HepG2 (cell line): ENCODE measurements at regions not wholly inside any gene's neighbourhood (a gene's known extent, or its start where the extent isn't known, plus 50 kb on each side); places are given as distances from the start of the nearest gene placed in this dataset.

Experiments
- FOXK2 ChIP-seq: fragments of 450-650 bp; IDR thresholded peaks from 2 replicates; pipeline ENCODE4 v1.6.1; 2016
- HNRNPH1 ChIP-seq: fragments of 200-400 bp; formaldehyde crosslinking; optimal IDR thresholded peaks from 2 replicates; pipeline ENCODE3; 2017; ENCODE audit warnings: mild to moderate bottlenecking, low read depth, low read length
- HOXA9 ChIP-seq: sonication (generic); formaldehyde crosslinking; IDR thresholded peaks from 2 replicates; pipeline ENCODE4 v1.8.1; 2022; ENCODE audit warnings: missing genetic modification reagents, mild to moderate bottlenecking, moderate library complexity, borderline replicate concordance
- MAX ChIP-seq: IDR thresholded peaks from 2 replicates; pipeline ENCODE4 v1.6.1; 2012; ENCODE audit warnings: inconsistent platforms
- YY1 ChIP-seq: IDR thresholded peaks from 2 replicates; pipeline ENCODE4 v1.6.1; 2011; ENCODE audit warnings: low read length, low read depth, moderate library complexity, mild to moderate bottlenecking; ENCODE audit not compliant: insufficient read depth, insufficient replicate concordance
- ZNF776 ChIP-seq: sonication (generic); formaldehyde crosslinking; IDR thresholded peaks from 2 replicates; pipeline ENCODE4 v1.4.0; 2020; ENCODE audit warnings: mild to moderate bottlenecking, missing genetic modification reagents
- ZSCAN20 ChIP-seq: sonication (generic); formaldehyde crosslinking; IDR thresholded peaks from 2 replicates; pipeline ENCODE4 v1.4.0; 2020; ENCODE audit warnings: missing genetic modification reagents, mild to moderate bottlenecking, borderline replicate concordance
- TF ChIP-seq, protein P1 (sequence below): sonication (generic); formaldehyde crosslinking; IDR thresholded peaks from 2 replicates; pipeline ENCODE4 v1.5.0; 2020; ENCODE audit warnings: mild to moderate bottlenecking, missing genetic modification reagents, moderate library complexity
- TF ChIP-seq, protein P2 (sequence below): sonication (generic); formaldehyde crosslinking; IDR thresholded peaks from 2 replicates; pipeline ENCODE4 v1.5.0; 2020; ENCODE audit warnings: missing genetic modification reagents
- TF ChIP-seq, protein P3 (sequence below): sonication (generic); formaldehyde crosslinking; IDR thresholded peaks from 2 replicates; pipeline ENCODE4 v1.4.0; 2020; ENCODE audit warnings: low read depth, missing genetic modification reagents

GRCh38 chr2:16030206-16031057 lies 90.1 kb downstream of the MYCN start:
- TF ChIP-seq FOXK2: no peak
- no peak for TF ChIP-seq HOXA9
- no peak for TF ChIP-seq YY1
- TF ChIP-seq HNRNPH1: no peak
- no peak for TF ChIP-seq ZSCAN20 (CRISPR knock-in tag)
- TF ChIP-seq, protein P1, sequence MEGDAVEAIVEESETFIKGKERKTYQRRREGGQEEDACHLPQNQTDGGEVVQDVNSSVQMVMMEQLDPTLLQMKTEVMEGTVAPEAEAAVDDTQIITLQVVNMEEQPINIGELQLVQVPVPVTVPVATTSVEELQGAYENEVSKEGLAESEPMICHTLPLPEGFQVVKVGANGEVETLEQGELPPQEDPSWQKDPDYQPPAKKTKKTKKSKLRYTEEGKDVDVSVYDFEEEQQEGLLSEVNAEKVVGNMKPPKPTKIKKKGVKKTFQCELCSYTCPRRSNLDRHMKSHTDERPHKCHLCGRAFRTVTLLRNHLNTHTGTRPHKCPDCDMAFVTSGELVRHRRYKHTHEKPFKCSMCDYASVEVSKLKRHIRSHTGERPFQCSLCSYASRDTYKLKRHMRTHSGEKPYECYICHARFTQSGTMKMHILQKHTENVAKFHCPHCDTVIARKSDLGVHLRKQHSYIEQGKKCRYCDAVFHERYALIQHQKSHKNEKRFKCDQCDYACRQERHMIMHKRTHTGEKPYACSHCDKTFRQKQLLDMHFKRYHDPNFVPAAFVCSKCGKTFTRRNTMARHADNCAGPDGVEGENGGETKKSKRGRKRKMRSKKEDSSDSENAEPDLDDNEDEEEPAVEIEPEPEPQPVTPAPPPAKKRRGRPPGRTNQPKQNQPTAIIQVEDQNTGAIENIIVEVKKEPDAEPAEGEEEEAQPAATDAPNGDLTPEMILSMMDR (CRISPR knock-in tag): no peak
- no peak for TF ChIP-seq ZNF776
- TF ChIP-seq, protein P2, sequence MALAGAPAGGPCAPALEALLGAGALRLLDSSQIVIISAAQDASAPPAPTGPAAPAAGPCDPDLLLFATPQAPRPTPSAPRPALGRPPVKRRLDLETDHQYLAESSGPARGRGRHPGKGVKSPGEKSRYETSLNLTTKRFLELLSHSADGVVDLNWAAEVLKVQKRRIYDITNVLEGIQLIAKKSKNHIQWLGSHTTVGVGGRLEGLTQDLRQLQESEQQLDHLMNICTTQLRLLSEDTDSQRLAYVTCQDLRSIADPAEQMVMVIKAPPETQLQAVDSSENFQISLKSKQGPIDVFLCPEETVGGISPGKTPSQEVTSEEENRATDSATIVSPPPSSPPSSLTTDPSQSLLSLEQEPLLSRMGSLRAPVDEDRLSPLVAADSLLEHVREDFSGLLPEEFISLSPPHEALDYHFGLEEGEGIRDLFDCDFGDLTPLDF (CRISPR knock-in tag): no peak
- no peak for TF ChIP-seq MAX
- TF ChIP-seq, protein P3, sequence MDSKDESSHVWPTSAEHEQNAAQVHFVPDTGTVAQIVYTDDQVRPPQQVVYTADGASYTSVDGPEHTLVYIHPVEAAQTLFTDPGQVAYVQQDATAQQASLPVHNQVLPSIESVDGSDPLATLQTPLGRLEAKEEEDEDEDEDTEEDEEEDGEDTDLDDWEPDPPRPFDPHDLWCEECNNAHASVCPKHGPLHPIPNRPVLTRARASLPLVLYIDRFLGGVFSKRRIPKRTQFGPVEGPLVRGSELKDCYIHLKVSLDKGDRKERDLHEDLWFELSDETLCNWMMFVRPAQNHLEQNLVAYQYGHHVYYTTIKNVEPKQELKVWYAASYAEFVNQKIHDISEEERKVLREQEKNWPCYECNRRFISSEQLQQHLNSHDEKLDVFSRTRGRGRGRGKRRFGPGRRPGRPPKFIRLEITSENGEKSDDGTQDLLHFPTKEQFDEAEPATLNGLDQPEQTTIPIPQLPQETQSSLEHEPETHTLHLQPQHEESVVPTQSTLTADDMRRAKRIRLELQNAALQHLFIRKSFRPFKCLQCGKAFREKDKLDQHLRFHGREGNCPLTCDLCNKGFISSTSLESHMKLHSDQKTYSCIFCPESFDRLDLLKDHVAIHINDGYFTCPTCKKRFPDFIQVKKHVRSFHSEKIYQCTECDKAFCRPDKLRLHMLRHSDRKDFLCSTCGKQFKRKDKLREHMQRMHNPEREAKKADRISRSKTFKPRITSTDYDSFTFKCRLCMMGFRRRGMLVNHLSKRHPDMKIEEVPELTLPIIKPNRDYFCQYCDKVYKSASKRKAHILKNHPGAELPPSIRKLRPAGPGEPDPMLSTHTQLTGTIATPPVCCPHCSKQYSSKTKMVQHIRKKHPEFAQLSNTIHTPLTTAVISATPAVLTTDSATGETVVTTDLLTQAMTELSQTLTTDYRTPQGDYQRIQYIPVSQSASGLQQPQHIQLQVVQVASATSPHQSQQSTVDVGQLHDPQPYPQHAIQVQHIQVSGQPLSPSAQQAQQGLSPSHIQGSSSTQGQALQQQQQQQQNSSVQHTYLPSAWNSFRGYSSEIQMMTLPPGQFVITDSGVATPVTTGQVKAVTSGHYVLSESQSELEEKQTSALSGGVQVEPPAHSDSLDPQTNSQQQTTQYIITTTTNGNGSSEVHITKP (CRISPR knock-in tag): no peak
